ENCODE measurements at regions not wholly inside any gene's neighbourhood (a gene's known extent, or its start where the extent isn't known, plus 50 kb on each side); places are given as distances from the start of the nearest gene placed in this dataset.

GRCh38 chr1:220338759-220339158 lies 66.5 kb upstream of the RAB3GAP2 start:
- Histone ChIP-seq H3K27ac (ENCODE audit: control insufficient read depth, insufficient read depth, low read length) (no peak overlapping the region), H3K4me2 (ENCODE audit: control insufficient read depth, extremely low read depth, insufficient read depth, low read depth, low read length) (no peak overlapping the region), H3K36me3 (ENCODE audit: control insufficient read depth in 2 of 2, extremely low read depth in 1 of 2, insufficient read depth in 2 of 2, low read length in 2 of 2) (no peaks in the 10 kb centered on the region), H3K9me3 (ENCODE audit: control insufficient read depth, low read depth, low read length) (no peaks in the 10 kb centered on the region), H3K9me1 (ENCODE audit: control insufficient read depth, extremely low read depth, insufficient read depth, low read length) (no peaks in the 10 kb centered on the region), H4K20me1 (ENCODE audit: control insufficient read depth, extremely low read depth, insufficient read depth, low read length) (no peaks in the 10 kb centered on the region), H3K4me1 (ENCODE audit: control insufficient read depth, extremely low read depth, insufficient read depth, low read length) (peaks cover 22% of the 10 kb centered on the region), H3K4me3 (ENCODE audit: control insufficient read depth in 2 of 3, extremely low read depth in 1 of 3, insufficient read depth in 2 of 3, low read depth in 1 of 3, low read length in 3 of 3) (no peak overlapping the region), H3K27me3 (ENCODE audit: control insufficient read depth, extremely low read depth, insufficient read depth, low read length) (no peaks in the 10 kb centered on the region), H2AFZ (ENCODE audit: control insufficient read depth, low read length) (no peak overlapping the region), H3K79me2 (ENCODE audit: control insufficient read depth, insufficient read depth, low read length) (no peaks in the 10 kb centered on the region), H3K9ac (ENCODE audit: control insufficient read depth, extremely low read depth, insufficient read depth, low read length) (no peak overlapping the region)
- DNase-seq (ENCODE audit: low read depth, low spot score) (no peak), FAIRE-seq (no peak)
- dilution Hi-C loops (cut with MboI; ENCODE audit: extremely low pct_ligation_motif_present, low sequenced_read_pairs): no loop called here
- no peak for TF ChIP-seq CTCF (optimal IDR thresholded peaks at IDR 0.05 in 1 of 3, IDR thresholded peaks at IDR 0.05 in 1 of 3, conservative IDR thresholded peaks at IDR 0.05 in 1 of 3; ENCODE audit: extremely low read depth in 1 of 3, insufficient read depth in 2 of 3, low read length in 3 of 3)
- TF ChIP-seq EZH2 (IDR thresholded peaks at IDR 0.05; ENCODE audit: low read length): no peak

DNA sequence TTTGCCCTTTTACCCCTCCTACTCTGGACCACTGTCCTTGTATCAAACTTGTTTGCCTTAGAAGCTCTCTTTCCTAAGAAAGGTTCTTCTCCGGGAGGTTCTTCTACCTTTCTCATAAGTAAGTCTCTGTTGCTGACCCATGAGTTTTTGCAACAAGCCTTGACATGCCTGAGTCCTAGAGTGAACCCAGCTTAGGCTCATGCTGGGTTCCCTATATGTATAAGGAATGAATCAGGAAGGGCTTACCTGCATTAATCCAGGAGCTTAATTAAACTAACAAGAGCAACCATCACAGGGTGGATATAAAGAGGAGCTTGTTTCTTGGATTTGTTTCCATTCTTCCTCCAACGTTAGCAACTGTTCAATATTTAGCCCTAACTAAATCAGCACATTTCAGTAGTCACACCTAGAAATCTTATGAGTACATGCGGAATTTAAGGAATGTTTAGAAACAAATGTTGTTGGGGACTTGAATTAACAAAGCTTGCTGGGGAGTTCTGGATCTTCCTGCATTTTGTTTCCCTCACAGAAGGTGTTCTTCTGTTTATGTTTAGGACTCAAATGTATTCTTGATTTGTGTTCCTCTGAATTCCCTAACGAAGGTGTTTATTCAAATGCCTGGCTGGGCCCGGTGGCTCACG lies 64.3 kb upstream of the RAB3GAP2 start:
- H3K4me2 ChIP-seq (ENCODE audit: control insufficient read depth, extremely low read depth, insufficient read depth, low read depth, low read length): peak overlapping the region; percentile 50
- dilution Hi-C loops (cut with MboI; ENCODE audit: extremely low pct_ligation_motif_present, low sequenced_read_pairs): no loop called here
- FAIRE-seq (peak; percentile 77), DNase-seq (ENCODE audit: low read depth, low spot score) (peak; percentile 48)
- no peak overlapping the region for H3K9ac ChIP-seq (ENCODE audit: control insufficient read depth, extremely low read depth, insufficient read depth, low read length)
- peak overlapping the region; percentile 77 for H2AFZ ChIP-seq (ENCODE audit: control insufficient read depth, low read length)
- TF ChIP-seq EZH2 (IDR thresholded peaks at IDR 0.05; ENCODE audit: low read length) (no peak), CTCF (optimal IDR thresholded peaks at IDR 0.05 in 1 of 3, IDR thresholded peaks at IDR 0.05 in 1 of 3, conservative IDR thresholded peaks at IDR 0.05 in 1 of 3; ENCODE audit: extremely low read depth in 1 of 3, insufficient read depth in 2 of 3, low read length in 3 of 3) (no peak)
- H3K79me2 ChIP-seq (ENCODE audit: control insufficient read depth, insufficient read depth, low read length): no peaks in the 10 kb centered on the region
- H4K20me1 ChIP-seq (ENCODE audit: control insufficient read depth, extremely low read depth, insufficient read depth, low read length): no peaks in the 10 kb centered on the region
- H3K4me1 ChIP-seq (ENCODE audit: control insufficient read depth, extremely low read depth, insufficient read depth, low read length): peaks cover 21% of the 10 kb centered on the region
- H3K27me3 ChIP-seq (ENCODE audit: control insufficient read depth, extremely low read depth, insufficient read depth, low read length): no peaks in the 10 kb centered on the region
- H3K9me1 ChIP-seq (ENCODE audit: control insufficient read depth, extremely low read depth, insufficient read depth, low read length): no peaks in the 10 kb centered on the region
- peak overlapping the region; percentile 42 for H3K27ac ChIP-seq (ENCODE audit: control insufficient read depth, insufficient read depth, low read length)
- no peaks in the 10 kb centered on the region for H3K36me3 ChIP-seq (ENCODE audit: control insufficient read depth in 2 of 2, extremely low read depth in 1 of 2, insufficient read depth in 2 of 2, low read length in 2 of 2)
- no peaks in the 10 kb centered on the region for H3K9me3 ChIP-seq (ENCODE audit: control insufficient read depth, low read depth, low read length)
- peak overlapping the region in 1 of 3 experiments; percentile 19 for H3K4me3 ChIP-seq (ENCODE audit: control insufficient read depth in 2 of 3, extremely low read depth in 1 of 3, insufficient read depth in 2 of 3, low read depth in 1 of 3, low read length in 3 of 3)
